COLO668 (cell line): ENCODE measurements at regions not wholly inside any gene's neighbourhood (a gene's known extent, or its start where the extent isn't known, plus 50 kb on each side); places are given as distances from the start of the nearest gene placed in this dataset.

ENCODE experiments used
- DNase-seq: peaks from one replicate; lab custom pipeline; 2025; ENCODE audit not compliant: unreplicated experiment; lab: John Stamatoyannopoulos, UW

DNA sequence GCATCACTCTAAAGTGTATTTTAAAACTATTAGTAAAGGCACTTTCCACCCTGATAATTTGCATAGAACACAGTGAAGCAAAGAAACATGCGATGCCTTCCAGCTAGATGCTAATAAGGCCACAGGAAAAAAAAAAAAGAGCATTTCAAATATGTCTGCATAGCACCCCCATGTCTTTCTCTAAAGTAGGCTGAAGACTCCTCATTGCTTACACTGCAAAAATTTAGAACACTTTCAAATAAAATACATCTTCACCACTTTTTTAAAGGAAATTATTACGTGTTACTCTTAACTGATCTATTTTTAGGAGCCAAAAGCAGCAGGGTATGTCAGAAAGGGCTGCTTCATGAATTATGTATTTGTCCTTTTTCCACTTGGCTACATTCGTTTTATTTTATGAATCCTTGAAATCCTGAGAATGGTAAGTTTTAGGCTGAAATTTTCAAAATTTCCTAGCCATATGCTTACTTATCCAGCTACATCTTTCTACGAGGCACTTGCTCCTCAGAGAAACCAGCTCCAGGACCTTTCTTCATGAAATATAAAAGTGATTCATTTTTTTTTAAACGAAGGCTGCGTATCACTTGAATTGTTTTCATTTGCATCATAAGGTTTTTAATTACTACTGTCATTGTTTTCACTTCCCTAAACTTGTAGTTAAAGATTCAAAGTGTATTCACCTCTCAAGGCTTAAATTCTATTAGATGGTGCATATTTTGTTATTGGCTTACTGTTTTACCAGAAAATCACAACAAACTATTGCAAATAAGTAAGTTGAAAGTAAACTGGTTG is 513.0 kb downstream of the PTPRC start:
- no peak for DNase-seq

DNA sequence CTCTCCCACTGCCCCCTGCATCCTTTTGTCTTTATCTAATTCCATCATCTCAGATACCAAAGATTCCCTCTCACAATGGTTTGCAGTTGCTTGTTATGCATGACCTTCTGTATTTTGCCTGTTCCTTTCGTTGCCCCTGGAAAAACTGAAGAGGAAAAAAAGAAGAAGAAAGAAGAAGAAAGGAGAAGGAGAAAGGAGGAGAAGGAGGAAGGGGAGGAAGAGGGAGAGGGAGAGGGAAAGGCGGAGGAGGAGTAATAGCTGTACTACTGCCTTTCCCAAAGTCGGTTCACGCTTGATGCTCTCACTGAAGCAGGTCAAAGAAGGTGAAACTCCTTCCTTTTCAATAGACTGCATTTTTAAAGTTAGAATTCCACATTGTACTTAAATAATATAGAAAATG is 513.8 kb downstream of the PTPRC start:
- DNase-seq, result no peak

DNA sequence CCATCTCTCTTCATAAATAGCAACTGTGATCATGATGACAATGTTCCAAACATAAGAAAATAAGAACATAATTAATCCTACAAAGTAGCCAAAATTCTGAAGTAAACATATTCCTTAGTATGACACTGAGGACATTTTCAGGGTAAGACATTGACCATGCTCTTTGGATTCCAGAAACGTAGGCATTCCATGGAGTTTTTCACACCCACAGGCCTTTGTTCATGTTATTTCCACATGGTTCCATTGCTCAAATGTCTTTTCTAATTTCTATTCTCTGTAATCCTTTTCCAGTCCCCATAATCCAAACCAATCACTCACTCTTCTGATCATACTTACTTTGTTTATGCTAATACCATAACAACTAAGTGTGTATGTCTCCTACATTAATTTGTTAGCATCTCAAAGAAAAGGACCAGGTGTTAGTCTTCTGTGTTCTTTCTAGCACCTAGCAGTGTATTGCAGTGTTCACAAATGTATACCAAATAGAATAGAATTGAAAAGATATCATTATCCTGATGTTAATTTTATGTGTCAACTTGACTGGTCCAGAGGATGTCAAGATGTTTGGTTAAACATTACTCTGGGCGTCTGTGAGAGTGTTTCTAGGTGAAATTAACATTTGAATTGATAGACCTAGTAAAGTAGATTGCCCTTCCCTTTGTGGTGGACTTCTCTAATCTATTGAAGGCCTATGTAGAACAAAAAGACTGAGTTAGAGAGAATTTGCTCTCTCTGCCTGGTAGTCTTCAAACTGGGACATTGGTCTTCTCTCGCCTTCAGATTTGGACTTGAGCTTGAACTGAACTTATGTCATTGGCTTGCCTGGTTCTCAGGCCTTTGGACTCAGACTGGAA is 516.6 kb downstream of the PTPRC start:
- no peak for DNase-seq

DNA sequence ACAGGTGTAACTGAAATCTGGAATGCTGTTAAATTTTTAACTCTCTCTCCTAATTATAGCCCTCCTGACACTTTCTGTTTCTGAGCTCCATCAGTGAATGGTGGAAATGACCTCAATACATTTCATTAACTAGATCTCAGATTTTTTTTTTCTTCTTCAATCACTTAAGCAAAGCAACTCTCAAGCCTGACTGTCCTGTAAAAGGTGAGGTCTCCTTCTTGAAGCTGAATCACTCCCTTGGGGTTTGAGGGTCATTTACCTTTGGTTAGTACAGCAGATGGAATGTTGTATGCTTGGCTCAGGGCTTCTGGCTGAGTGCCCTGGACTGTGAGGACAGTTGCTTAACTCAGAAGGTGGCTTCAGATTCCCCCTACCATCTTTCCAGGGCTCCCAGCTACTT is 518.7 kb downstream of the PTPRC start:
- DNase-seq, result no peak

DNA sequence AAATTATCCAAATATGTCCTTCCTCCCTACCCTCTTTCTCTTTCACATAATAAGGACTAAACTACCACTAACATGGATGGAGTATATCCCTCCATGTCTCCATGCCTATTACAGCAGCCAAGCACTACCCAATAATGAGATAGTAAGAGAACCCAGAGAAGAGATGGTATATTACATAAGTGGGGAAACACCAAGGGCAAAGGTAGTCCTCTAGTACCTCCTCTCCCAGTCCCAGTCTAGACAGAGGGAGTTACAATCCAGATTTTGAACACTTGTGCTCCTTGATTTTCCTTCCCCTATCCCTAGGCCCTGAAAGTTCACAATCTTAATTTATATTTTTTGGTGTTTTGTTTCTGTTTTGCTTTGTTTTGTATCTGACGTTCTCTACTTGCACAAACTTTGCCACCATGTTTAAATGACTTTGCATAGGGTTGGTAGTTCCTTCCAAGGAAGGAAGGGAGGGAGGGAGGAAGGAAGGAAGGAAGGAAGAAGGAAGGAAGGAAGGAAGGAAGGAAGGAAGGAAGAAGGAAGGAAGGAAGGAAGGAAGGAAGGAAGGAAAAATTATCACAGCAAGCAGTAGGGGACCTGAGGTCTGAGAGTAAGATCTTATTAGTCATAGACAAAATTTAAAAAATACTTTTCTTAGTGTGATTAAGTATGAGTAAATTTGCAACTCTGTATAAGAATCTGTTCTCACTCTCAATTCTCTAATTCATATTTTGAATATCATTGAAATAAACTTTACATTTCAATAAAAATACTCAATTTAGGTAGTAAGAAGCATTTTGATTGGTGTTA is 521.9 kb downstream of the PTPRC start:
- DNase-seq, result no peak

DNA sequence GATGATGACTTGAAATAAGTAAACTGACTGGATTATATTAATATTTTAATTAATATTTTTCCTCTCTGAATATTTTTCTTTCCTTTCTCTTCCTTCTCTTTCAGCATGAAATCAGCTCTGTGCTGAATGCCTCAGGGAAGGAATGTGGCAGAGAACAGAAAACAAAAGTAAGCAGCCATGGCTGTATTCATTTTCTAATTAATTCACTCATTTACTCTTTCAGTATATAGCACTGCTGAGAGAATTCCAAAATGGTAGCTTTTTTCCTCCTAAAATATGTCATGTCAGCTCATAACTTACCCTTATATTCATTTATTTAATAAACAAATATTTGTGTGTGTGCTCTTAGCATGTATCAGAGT is 522.5 kb downstream of the PTPRC start:
- no peak for DNase-seq

DNA sequence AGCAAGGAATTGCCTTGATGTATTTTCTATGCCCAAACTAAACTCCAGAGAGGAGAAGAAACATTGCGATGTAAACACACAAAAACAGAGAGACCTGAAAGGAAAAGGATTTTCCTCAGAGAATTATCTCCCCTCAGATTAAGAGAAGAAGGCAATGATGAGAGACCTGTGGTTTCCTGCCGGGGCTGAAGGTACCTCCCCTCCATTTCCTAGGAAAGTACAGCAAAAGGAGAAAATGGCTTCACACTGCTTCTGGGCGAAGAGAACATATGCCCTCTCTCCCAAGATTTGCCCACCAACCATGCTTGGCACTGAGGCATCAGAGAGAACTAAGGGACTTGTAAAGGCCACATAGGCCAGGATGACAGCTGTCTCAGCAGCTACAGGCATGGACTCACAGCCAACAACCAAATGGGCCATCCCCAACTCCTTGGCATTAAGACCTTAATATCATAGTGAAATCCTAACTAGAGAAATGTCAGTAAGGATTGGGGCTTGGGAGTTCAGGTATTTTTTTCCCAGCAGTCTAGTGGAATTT is 523.0 kb downstream of the PTPRC start:
- no peak for DNase-seq

DNA sequence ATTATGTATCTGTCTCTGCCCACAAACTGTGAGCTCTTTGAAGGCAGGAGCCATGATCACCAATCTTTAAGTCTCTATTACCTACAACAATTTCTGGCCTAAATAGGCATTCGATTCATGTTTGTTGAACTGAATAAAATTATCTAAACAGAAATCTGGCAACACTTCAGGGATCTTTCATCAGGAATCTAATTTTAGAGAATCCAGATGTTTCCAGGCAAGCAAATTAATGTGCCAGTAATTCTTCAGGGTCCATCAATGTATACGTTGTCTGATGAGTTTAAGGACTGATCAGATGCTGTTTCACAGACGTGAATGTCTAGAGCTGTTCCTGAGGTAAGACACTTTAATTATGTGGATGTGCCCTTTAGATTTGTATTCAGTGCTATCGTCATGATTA is 524.4 kb downstream of the PTPRC start:
- DNase-seq, result no peak

DNA sequence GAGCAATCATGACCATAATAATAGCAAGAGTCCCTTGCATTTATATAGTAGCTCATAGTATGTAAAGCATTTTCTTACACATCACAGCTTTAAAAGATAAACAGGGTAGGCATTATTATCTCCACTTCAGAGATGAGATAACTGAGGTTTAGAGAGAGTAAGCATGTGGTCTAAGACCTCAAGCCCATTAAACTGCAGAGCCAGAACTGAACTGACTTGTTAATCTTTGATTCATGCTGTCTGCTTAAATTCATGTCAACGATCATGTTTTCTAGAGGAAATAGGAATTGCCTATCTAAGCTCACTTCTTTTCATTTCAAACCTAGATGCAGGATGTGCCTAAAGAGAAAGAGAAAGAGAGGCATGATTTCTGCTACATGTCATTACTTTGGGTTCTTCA is 524.8 kb downstream of the PTPRC start:
- DNase-seq, result no peak

DNA sequence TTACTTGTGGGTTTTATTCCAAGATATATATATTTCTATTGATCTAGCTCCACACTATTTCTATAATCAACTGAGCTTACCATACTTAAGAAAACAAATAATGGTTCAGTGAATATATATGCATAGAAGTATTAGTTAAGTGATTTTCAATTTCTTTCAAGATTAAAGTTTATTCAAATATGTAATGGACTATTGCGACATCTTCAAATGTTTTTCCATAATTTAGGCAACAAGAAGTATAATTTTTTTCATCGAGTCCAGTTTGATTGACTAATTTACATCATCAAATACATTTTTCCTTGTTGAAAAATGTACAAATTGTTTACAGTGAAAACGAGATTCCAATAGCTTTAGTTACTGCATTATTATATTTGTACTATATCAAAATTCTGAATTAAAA is 528.6 kb downstream of the PTPRC start:
- no peak for DNase-seq

DNA sequence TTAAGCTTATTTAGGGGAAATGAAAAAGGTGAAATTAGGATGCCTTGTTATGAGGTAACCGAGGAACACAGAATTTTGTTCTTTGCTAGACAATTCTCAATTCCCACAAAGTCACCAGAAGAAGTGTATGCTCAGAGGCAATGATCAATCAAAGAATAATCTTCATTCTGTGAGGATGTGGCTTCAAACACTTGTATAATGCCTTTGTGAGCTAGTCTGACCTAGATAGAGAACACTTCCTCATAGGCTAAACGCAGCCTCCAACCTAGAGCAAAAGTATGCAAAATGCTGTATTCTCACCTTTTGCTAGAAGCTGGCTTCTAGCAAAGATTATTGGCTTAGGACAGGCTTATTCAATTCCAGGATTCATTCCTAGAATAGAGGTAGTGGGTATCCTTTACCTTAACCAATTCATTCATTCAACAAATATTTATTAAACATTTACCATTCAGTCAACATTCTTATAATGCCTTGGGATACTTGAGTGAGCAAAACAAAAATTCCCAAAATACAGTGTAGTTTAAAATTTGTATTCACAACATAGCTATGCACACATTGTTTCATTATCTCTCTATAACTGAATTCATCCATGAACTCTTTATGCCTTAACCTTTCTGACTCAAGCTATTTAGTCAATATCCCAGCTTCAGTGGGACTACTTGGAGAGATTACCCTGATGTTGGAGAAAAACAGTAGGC is 530.2 kb downstream of the PTPRC start:
- DNase-seq, result no peak

DNA sequence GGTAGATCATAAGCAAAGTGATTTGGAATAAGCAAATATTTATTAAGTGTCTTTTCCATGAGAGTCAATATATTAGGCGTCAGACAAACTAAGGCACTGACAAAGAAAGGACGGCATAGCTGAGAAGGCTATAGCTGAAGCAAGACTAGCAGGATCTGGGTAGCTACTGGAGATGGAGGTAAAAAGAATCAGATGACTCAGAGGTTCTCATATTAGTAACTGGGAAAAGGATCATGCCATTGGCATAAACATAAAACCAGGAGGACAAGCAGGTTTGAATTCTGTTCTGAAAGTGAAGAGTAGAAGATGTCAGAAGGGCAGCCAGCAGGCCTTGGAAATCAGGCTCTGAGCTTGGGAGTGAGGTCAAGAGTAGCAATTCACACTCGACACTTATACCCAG is 531.9 kb downstream of the PTPRC start:
- DNase-seq, result no peak

DNA sequence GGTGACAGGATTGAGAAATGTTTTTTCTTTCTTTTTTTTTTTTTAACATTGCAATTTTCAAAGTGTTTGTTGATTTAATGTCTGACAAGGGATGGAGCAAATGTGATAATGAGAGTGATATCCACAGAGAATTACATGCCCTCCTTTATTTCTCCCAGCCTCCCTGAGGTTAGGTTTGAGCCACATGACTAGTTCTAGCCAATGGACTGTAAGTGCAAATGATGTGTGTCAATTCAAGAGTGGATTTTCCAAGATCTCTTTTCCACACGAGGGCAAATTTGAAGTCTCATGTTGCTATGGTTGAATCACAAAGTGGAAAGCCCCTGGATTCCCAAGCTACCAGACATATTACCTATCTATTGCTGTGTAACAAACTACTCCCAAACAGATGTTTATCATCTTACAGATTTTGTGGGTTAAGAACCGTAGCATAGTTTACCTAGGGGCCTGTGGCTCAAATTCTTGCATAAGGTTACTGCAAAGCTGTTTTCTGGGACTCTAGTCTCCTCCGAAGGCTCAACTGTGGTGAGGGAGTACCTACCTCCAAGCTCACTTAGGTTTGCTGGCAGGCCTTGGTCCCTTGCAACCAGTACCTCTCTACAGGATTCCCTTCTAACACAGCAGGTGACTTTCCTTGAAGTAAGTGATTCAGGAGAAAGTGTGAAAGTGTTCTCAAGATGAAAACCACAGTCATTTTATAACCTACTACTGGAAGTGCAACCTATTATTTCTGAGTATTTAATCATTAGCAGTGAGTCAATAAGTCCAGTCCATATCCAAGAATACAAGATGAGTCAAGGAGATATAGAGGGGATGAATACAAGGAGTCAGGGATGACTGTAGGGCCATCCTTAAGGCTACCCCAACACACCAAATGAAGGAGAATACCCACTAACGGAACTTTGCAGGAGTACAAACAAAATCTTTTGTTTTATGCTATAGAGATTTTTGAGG is 533.6 kb downstream of the PTPRC start:
- no peak for DNase-seq

DNA sequence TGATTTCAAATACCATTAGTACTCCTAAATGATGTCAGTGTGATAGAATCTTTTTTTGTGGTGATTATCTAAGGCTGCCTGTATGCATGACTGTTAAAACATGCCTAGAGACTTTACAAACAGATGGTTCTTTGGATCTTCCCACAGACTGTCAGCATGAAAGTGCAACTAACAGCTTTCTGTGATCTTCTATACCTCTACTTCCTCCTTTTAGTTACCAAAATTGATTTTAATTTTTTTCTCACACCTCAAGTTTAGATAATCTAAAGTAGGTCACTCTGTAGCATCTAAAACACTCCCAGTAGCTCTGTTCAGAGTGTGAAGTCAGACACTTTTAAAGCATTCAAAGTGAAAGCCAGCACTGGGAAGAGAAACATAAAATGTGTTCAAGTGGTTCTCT is 534.5 kb downstream of the PTPRC start:
- no peak for DNase-seq

DNA sequence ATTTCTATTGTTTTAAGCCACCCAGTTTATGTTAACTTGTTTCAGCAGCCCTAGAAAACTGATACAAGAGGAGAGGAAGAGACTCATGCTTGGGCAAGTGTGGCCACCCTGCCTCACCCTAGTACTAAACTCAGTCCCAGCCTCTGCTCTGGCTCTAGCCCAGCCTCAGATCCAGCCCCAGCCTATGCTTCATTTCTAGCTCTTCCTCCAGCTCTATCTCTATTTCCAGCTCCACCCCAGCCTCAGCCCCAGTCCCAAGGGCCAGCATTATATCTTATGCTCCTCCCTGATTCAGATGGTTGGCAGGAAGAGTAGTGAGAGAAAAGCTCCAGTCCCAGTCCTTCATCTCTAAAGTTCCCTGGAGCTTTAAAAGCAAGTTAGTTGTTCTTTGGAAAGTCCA is 535.5 kb downstream of the PTPRC start:
- no peak for DNase-seq

DNA sequence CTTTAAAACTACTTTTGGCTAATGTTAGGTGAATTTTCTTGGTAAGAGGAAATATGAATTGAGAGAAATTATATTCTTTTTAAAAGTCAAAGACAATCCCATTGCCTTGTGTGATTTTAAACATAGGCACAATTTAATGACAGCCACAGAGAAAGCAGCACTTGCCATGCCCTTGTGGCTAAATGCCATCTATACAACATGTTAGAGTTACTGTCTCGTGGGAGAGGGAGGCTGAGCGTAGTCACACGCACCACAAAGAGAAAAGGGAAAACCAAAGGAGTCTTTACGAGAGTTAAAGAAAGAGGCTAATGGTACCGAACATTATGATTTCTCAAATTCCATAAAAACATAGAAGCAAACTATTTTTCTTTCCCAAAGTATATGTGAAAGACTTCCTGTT is 537.9 kb downstream of the PTPRC start:
- no peak for DNase-seq

DNA sequence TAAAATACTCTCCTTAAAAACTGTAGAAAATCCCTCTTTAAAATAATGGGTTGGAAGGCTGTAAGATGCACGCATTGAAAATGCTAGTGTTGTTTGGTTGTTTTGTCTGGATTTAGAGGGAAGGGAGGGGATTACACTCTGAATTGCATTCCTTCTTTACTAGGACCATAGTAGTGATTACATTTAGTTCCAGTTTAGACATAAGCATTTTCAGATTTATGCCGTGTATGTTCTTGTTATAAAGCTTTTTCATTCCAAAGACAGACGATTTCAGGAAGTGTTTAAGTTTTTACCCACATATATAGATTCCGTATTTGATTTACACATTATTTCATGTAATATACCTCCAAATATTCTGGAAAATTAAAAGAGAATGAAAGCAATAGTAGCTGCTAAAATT is 538.4 kb downstream of the PTPRC start:
- no peak for DNase-seq

DNA sequence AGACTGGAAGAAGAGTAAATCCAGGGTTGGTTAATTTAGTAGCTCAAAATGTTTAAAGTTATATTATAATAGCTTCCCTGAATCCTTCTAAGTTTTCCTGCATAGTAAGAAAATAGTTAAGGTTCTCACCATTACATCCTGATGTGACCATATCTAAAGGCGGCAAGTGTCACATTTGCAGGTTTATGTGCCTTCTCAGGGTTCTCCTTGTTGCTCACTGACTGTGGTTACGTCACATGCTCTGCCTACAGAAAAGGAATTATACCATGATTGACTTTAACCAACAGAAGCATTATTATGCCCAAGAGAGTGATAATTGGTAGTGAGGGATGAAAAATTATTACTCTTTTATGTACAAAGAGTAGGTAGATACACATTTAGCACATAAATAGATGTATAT is 539.8 kb downstream of the PTPRC start:
- DNase-seq, result no peak

DNA sequence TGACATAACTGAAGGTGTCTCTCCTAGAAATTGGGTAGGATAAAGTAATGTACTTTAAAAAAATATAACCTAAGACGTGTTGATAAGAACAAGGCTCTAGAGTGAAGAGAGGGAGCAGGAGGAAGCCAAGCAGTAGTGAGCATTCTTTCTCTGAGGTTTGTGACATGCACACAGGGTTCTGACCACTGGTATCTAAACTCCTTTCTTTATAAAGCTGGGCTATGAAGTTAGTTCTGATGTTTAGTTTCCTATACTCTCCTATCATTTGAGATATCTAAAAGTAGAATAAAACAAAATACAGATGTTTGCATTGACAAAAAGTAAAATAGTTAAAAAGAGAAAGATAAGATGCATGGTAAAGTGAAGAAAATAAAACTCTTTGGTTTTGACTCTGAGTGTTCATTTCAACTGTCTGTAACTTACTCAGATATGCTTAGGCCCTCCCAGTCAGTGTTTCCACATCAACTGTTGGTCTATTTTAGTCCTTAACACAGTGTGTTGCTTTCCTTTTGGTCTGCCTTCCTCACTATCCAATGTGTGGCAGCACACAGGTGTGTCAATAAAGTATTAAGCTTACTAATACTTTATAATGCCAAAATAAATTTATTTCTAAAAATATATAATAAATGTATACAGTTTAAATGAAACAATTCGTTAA is 543.5 kb downstream of the PTPRC start:
- no peak for DNase-seq
